Liver (tissue), 8 donors: ENCODE measurements at regions not wholly inside any gene's neighbourhood (a gene's known extent, or its start where the extent isn't known, plus 50 kb on each side); places are given as distances from the start of the nearest gene placed in this dataset.

ENCODE experiments used
- DNase-seq: peaks from one replicate; pipeline ENCODE4 v3.0.0-alpha.2; 2017; ENCODE audit warnings: low spot score
- H3K27ac ChIP-seq, 2 donors: one replicate each; pipeline ENCODE4 v1.7.0; 2013; ENCODE audit warnings: inconsistent platforms in 2 of 2, low read length in 2 of 2, control low read depth in 1 of 2, low read depth in 1 of 2, mild to moderate bottlenecking in 1 of 2
- H3K27me3 ChIP-seq, 4 donors: one replicate each; pipeline versions ENCODE4 v1.6.1 to v1.7.0; 2013; ENCODE audit warnings: low read length in 3 of 4, inconsistent platforms in 1 of 4, mild to moderate bottlenecking in 1 of 4, moderate library complexity in 1 of 4; ENCODE audit not compliant: control insufficient read depth in 4 of 4, insufficient read depth in 4 of 4
- H3K36me3 ChIP-seq, 4 donors: one replicate each; pipeline versions ENCODE4 v1.6.1 to v1.7.0; 2013; ENCODE audit warnings: low read length in 3 of 4, mild to moderate bottlenecking in 3 of 4, low read depth in 1 of 4, moderate library complexity in 1 of 4; ENCODE audit not compliant: control insufficient read depth in 4 of 4, insufficient read depth in 3 of 4
- H3K4me1 ChIP-seq, 4 donors: one replicate each; pipeline versions ENCODE4 v1.6.1 to v1.7.0; 2013; ENCODE audit warnings: low read length in 3 of 4, mild to moderate bottlenecking in 3 of 4, moderate library complexity in 1 of 4; ENCODE audit not compliant: control insufficient read depth in 4 of 4, insufficient read depth in 4 of 4
- H3K4me3 ChIP-seq, 3 donors: one replicate each; pipeline versions ENCODE4 v1.6.1 to v1.7.0; 2013; ENCODE audit warnings: low read length in 3 of 3, control low read depth in 1 of 3, low read depth in 1 of 3, mild to moderate bottlenecking in 1 of 3
- H3K9ac ChIP-seq, 2 donors: one replicate each; pipeline ENCODE4 v1.7.0; 2013; ENCODE audit warnings: low read length in 2 of 2, mild to moderate bottlenecking in 2 of 2, moderate library complexity in 2 of 2, control low read depth in 1 of 2, low read depth in 1 of 2
- H3K9me3 ChIP-seq, 4 donors: one replicate each; pipeline versions ENCODE4 v1.6.1 to v1.7.0; 2013; ENCODE audit warnings: low read length in 3 of 4; ENCODE audit not compliant: control insufficient read depth in 4 of 4
- CTCF ChIP-seq: fragments of 150-350 bp; IDR thresholded peaks from 2 replicates; pipeline ENCODE4 v1.5.1; 2017; ENCODE audit warnings: improper control_type of control experiment, low read depth, low read length; ENCODE audit not compliant: missing input control
- EGR1 ChIP-seq, 2 donors: IDR thresholded peaks; 2 replicates each; pipeline ENCODE4 v1.6.1; 2016 to 2018; ENCODE audit warnings: antibody characterized with exemption in 2 of 2, low read depth in 2 of 2
- FOXA1 ChIP-seq: IDR thresholded peaks from 2 replicates; pipeline ENCODE4 v1.6.1; 2016; ENCODE audit warnings: antibody characterized with exemption
- GABPA ChIP-seq, 2 donors: IDR thresholded peaks in 1 of 2; conservative IDR thresholded peaks in 1 of 2; 2 replicates each; pipeline ENCODE4 v1.6.1; 2016; ENCODE audit warnings: antibody characterized with exemption in 2 of 2, mild to moderate bottlenecking in 1 of 2, moderate library complexity in 1 of 2
- HNF4A ChIP-seq, 2 donors: conservative IDR thresholded peaks; 2 replicates each; pipeline ENCODE4 v1.6.1; 2016; ENCODE audit warnings: antibody characterized with exemption in 2 of 2, mild to moderate bottlenecking in 2 of 2
- MAX ChIP-seq: IDR thresholded peaks from 2 replicates; pipeline ENCODE4 v1.6.1; 2016; ENCODE audit warnings: antibody characterized with exemption
- NR2F2 ChIP-seq: IDR thresholded peaks from 2 replicates; pipeline ENCODE4 v1.6.1; 2016; ENCODE audit warnings: antibody characterized with exemption
- RAD21 ChIP-seq, 2 donors: IDR thresholded peaks; 2 replicates each; pipeline ENCODE4 v1.6.1; 2016; ENCODE audit warnings: antibody characterized with exemption in 2 of 2, mild to moderate bottlenecking in 2 of 2
- REST ChIP-seq: IDR thresholded peaks from 2 replicates; pipeline ENCODE4 v1.6.1; 2016; ENCODE audit warnings: antibody characterized with exemption, mild to moderate bottlenecking
- SP1 ChIP-seq: IDR thresholded peaks from 2 replicates; pipeline ENCODE4 v1.6.1; 2018; ENCODE audit warnings: antibody characterized with exemption, mild to moderate bottlenecking
- YY1 ChIP-seq: IDR thresholded peaks from 2 replicates; pipeline ENCODE4 v1.6.1; 2016; ENCODE audit warnings: antibody characterized with exemption, mild to moderate bottlenecking
- whole genome bisulfite sequencing: extraction: QIAGEN DNeasy Blood & Tissue Kit; methylation state at CpG from one replicate; pipeline ENCODE4 v1.1.7; 2013; 5-methylcytosine and 5-hydroxymethylcytosine counted together
- donor health status: healthy.
- donor health status: healthy.
- donor health status: healthy.
- donor health status: healthy.
- donor health status: healthy.

GRCh38 chr5:54704333-54704732 is 186.8 kb downstream of the SNX18 start:
- Histone ChIP-seq H3K36me3 (no peaks in the 10 kb centered on the region), H3K27me3 (no peaks in the 10 kb centered on the region), H3K9ac (no peak overlapping the region), H3K4me3 (no peak overlapping the region), H3K4me1 (peaks cover 0 to 9% (median 4%) of the 10 kb centered on the region in 4 donors), H3K27ac (no peak overlapping the region), H3K9me3 (no peaks in the 10 kb centered on the region)
- WGBS = 84% methylated on average over 1 of the region's 1 CpG
- DNase-seq = no peak
- TF ChIP-seq RAD21 (IDR thresholded peaks at IDR 0.05) = no peak
- no peak for TF ChIP-seq HNF4A (conservative IDR thresholded peaks at IDR 0.05)
- TF ChIP-seq FOXA1 = no peak

GRCh38 chr5:54703565-54704255 is 186.2 kb downstream of the SNX18 start:
- Histone ChIP-seq H3K9ac (no peak overlapping the region), H3K27ac (no peak overlapping the region), H3K27me3 (no peaks in the 10 kb centered on the region), H3K9me3 (no peaks in the 10 kb centered on the region), H3K4me1 (peaks cover 0 to 9% (median 4%) of the 10 kb centered on the region in 4 donors), H3K4me3 (no peak overlapping the region), H3K36me3 (no peaks in the 10 kb centered on the region)
- TF ChIP-seq YY1 = no peak
- TF ChIP-seq HNF4A (conservative IDR thresholded peaks at IDR 0.05) = peak; percentile 4 to 9
- 70% methylated on average over 10 of the region's 10 CpGs for WGBS
- no peak for DNase-seq

- H3K4me3 ChIP-seq = no peak overlapping the region
- H3K27me3 ChIP-seq = no peaks in the 10 kb centered on the region
- no peaks in the 10 kb centered on the region for H3K36me3 ChIP-seq
- WGBS = 44% methylated on average over 2 of the region's 2 CpGs
- H3K9ac ChIP-seq = no peak overlapping the region
- H3K4me1 ChIP-seq = peaks cover 0 to 9% (median 4%) of the 10 kb centered on the region in 4 donors
- H3K27ac ChIP-seq = peak overlapping the region in 1 of 2 donors; percentile 17
- no peak for DNase-seq
- H3K9me3 ChIP-seq = no peaks in the 10 kb centered on the region
- no peak for TF ChIP-seq CTCF
- no peak for TF ChIP-seq EGR1 (IDR thresholded peaks at IDR 0.05; ENCODE audit: low read depth in 2 of 2)
- TF ChIP-seq NR2F2 = peak; percentile 22
- TF ChIP-seq GABPA (IDR thresholded peaks at IDR 0.05 in 1 of 2, conservative IDR thresholded peaks at IDR 0.05 in 1 of 2) = no peak
- TF ChIP-seq RAD21 (IDR thresholded peaks at IDR 0.05) = no peak
- TF ChIP-seq REST = no peak
- no peak for TF ChIP-seq SP1
- no peak for TF ChIP-seq MAX
Observed at GRCh38 chr5:54703133-54703532, 185.6 kb downstream of the SNX18 start.
